Activated CD8-positive, alpha-beta memory T cell treated with anti-CD3 and anti-CD28 coated beads for 48 hours (primary cell): ENCODE measurements at regions not wholly inside any gene's neighbourhood (a gene's known extent, or its start where the extent isn't known, plus 50 kb on each side); places are given as distances from the start of the nearest gene placed in this dataset.
"Not testable (repeated sequence)": the region's sequence is repeated elsewhere in the genome, so short reads cannot be mapped to it uniquely, and the experiment has no call there.

Experiments used
- DNase-seq, 3 experiments: peaks; one replicate each; pipeline ENCODE4 v3.0.0-alpha.2; 2020; ENCODE audit warnings: low read depth in 2 of 3, low spot score in 2 of 3

- no peak for DNase-seq
Observed at GRCh38 chr6:19892260-19892659, 55.1 kb downstream of the ID4 start.

DNA sequence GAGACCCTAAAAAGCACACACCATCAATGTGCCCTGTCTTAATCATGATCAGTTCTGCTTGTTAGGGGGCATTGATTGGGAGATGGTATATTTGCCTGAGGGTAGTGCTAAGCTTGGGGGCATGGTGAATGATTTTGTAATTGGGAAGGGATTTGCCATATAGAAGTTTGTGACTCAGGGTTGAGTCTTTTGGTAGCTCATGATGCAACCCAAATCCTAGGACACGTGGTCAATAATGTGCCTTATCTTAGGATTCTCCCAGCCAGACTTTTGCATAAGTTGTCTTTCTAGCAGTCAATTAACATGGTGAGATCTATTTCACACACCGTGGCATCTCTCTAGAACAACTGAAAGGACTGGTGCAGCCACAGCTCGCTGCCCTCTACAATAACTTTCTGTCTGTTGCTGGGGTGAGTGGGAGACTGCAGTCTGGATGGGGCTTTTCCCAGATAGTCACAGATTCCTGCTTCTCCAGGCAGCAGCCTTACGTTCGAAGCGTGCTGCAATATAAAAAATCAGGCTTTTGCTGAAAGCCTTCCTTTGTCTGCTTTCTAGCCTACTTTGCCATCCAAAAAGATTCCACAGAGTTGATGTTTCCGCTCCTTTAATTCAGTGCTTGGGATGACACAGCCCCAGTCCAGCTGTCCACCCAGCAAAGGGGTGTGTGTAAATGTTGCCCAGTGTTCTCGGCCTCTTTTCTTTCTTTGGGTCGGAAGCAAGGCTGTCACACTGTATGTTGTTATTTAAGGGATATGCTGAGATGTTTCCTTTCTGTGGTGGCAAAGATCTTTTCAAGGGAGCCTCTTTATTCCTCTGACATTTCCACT lies 58.9 kb downstream of the ID4 start:
- DNase-seq = no peak

GRCh38 chr6:19896693-19897010 lies 59.5 kb downstream of the ID4 start:
- no peak for DNase-seq

DNA sequence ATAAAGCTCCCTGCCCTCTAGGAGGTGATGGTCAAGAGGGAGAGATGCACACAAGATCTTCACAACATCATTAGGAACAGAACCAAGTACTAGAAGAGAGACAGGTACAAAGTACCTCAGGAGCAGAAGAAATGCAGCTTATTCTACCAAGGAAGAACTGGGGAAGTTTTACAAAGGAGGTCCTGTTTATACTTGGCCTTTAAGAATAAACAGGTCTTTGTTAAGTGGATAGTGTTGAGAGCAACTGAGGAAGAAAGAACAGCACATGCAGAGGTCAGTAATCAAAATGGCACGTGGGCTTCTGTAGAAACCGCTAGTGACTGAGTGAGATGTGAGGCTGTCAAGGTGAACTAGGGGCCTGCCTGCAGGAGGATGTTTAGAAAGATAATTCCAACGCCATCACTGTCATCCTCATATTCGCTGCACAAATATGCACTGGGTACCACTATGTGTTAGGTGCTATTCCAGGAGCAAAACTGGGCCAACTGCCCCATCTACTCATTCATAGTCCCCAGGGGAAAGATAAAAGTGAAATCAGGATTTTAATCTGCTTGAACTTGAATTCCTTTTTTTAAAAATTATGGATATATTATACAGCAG lies 61.1 kb downstream of the ID4 start:
- no peak for DNase-seq

DNA sequence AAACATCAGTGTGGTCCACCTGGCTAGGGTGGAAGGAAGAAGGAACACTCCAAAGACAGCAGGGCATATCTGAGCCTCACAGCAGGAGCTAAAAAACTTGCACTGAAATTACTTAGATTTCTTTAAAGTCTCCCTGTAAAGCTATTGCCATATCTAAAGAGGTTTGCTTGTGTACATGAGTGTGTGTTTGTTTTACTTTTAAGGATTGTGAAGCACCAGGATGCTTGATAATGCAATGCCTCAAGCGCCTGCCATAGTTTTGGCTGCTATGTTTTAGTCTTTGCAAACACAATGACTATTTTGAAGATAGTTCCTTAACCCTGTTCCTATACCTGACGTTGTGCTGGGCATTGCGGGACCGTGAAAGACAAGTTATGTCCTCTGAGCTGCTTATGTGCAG lies 65.0 kb downstream of the ID4 start:
- no peak for DNase-seq

- DNase-seq = not testable (repeated sequence)
Observed at GRCh38 chr6:19904408-19904807, 67.2 kb downstream of the ID4 start.

- no peak for DNase-seq
Observed at GRCh38 chr6:19905584-19905983, 68.4 kb downstream of the ID4 start.

DNA sequence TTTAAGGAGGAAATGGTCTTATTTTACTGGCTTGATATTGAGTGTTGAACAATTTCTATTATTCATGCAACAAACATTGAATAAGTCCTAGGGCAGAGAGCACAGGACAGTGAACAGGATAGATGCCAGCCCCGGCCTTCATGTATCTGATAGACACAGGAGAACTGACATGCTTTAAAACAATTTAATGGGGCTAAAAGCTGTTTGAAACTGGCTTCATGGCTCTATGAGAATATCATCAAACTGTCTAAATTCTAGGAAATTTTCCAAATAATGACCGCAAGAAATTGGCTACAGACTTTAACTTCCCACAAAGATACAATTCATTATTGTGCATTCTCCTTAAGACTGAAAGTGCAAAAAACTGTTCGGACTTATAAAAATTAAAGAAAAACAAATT lies 69.0 kb downstream of the ID4 start:
- no peak for DNase-seq

DNA sequence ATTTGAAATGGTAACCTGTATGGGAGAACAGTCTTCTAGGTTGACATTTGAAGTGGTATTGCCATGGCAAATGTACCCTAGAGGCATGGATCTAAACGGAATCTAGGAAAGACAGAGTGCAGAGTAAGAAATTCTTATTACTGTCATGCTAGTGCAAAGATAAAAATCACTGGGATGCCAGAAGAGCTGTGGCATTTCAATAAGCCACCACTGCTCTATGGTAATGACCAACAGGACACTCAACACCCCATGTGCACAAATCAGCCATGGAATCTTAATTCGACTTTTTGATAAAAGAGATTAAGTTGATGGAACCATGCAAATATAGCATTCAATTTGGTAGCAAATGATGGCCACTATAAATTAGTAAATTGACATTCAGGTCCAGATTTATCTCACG lies 74.1 kb downstream of the ID4 start:
- no peak for DNase-seq

- DNase-seq = no peak
Observed at GRCh38 chr6:19918436-19918835, 81.3 kb downstream of the ID4 start.

- DNase-seq = no peak
Observed at GRCh38 chr6:19921786-19922185, 84.6 kb downstream of the ID4 start.

DNA sequence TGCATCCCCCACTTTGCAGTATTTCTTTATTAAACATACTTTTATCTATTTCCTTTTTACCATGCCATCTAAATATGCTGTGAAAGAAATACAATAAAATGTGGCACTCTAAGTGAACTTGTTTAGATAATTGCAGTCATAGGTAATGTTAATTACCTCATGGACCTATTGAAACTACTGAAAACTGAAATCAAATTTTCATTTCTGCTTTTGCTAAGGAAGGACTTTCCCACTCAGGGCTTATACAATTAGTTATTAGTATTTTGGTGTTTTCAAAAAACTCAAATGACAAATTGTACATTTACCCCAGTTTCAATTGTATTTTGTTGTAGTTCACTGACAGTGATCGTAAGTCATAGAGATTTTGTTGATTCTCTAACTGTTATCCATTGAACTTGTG lies 88.4 kb downstream of the ID4 start:
- DNase-seq = no peak

GRCh38 chr6:19928461-19928860 lies 91.3 kb downstream of the ID4 start:
- no peak for DNase-seq

DNA sequence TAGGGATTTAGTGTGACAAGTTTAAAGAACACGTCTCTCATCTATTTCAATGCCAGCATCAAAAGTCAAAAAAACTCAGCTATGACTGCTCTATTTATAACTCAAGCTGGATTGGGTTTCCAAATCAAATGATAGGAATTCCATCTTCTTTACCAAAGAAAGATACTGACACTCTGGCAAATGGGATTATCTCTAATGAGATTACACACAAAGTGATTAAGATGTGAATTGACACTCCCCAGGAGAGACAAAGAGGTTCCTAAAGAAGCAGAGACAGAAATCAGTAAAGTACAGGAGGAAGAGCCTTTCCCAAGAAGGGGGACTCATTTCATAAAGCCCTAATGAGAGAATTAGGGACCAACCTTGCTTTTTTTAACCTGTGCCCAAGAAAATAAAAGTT lies 92.1 kb downstream of the ID4 start:
- DNase-seq = no peak

- DNase-seq = no peak
Observed at GRCh38 chr6:19934996-19935591, 97.9 kb downstream of the ID4 start.

- DNase-seq = not testable (repeated sequence)
Observed at GRCh38 chr6:19939321-19939720, 102.2 kb downstream of the ID4 start.

- DNase-seq = not testable (repeated sequence)
Observed at GRCh38 chr6:19939926-19940325, 102.8 kb downstream of the ID4 start.

- DNase-seq = no peak
Observed at GRCh38 chr6:19943042-19943441, 105.9 kb downstream of the ID4 start.

- DNase-seq = no peak
Observed at GRCh38 chr6:19945843-19946358, 108.7 kb downstream of the ID4 start.

DNA sequence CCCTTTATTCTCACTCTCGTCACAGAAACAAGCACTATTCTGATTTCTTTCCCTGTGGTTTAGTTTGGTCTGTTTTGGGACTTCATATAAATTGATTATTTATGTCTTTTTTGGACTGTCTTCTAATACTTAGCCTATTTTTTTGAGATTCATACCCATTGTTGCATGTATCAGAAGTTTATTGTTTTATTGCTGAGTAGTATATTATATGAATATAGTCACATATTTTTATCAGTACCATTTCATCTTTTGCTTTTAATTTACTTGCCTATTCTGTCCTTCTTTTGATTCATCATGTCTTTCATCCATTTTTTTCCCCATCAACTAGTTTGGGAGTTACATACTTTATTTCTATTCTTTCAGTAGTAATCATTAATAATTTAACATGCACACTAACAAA lies 112.0 kb downstream of the ID4 start:
- no peak for DNase-seq

- no peak for DNase-seq
Observed at GRCh38 chr6:19964115-19964514, 126.9 kb downstream of the ID4 start.

DNA sequence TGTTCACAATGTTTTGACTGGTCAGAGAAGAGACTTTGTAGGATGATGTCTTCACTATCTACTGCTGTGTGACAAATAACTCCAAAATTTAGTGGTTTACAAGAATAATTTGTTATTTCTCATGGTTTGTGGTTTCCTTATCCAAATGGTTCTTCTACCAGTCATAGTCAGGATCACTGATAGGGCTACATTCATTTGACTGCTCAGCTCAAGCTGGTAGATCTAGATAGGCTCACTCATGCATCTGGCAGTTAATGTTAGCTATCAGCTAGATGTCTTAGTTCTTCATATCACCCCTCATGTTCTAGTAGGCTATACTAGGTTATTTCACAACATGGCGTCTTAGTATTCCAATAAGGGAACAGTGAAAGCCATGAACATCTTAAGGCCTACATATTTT lies 131.0 kb downstream of the ID4 start:
- no peak for DNase-seq
